ENCODE measurements at regions not wholly inside any gene's neighbourhood (a gene's known extent, or its start where the extent isn't known, plus 50 kb on each side); places are given as distances from the start of the nearest gene placed in this dataset.

DNA sequence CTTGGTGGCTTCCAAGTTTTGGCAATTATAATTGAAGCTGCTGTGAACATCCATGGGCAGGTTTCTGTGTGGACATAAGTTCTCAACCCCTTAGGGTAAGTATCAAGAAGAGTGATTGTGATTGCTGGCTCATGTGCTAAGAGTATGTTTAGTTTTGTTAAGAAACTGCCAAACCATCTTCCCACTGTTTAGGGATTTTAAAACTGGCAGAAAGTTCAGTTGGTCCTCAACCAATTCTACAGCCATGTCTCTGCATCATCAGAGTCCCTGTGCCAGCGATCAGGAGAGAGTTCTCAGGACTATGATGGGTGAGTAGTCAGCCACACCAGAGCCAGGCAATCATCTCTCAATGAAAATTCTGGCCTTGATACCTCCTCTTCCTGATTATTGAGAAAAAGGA, 193.8 kb downstream of the ZC3H11B start:
- H3K9me3 ChIP-seq (ENCODE audit: control insufficient read depth in 1 of 2, insufficient read depth in 1 of 2, low read length in 2 of 2): no peaks in the 10 kb centered on the region
- H3K4me3 Mint-ChIP-seq: no peak overlapping the region
- CTCF ChIA-PET: no interaction called here
- H3K4me1 Mint-ChIP-seq (ENCODE audit: low read depth): no peaks in the 10 kb centered on the region
- ATAC-seq (ENCODE audit: poor library complexity) (no peak), DNase-seq (no peak)
- H3K27ac Mint-ChIP-seq: no peak overlapping the region
- POLR2A ChIA-PET: no interaction called here
- no peak overlapping the region for H3K27ac ChIP-seq (ENCODE audit: low read depth in 1 of 2, low read length in 2 of 2)
- no peak for TF ChIP-seq CTCF (IDR thresholded peaks at IDR 0.05)
- H3K36me3 Mint-ChIP-seq (ENCODE audit: low read depth): no peaks in the 10 kb centered on the region
- no peaks in the 10 kb centered on the region for H3K27me3 ChIP-seq (ENCODE audit: control insufficient read depth in 1 of 2, insufficient read depth in 2 of 2, low read length in 2 of 2)
- no peaks in the 10 kb centered on the region for H3K36me3 ChIP-seq (ENCODE audit: insufficient read depth, low read length)
- no peaks in the 10 kb centered on the region for H3K27me3 Mint-ChIP-seq
- no peaks in the 10 kb centered on the region for H3K9me3 Mint-ChIP-seq
- H3K4me1 ChIP-seq (ENCODE audit: insufficient read depth, low read length): no peaks in the 10 kb centered on the region
- H3K4me3 ChIP-seq (ENCODE audit: low read length): no peak overlapping the region
- intact Hi-C loops (cut with DNase I, micrococcal nuclease): no loop called here

DNA sequence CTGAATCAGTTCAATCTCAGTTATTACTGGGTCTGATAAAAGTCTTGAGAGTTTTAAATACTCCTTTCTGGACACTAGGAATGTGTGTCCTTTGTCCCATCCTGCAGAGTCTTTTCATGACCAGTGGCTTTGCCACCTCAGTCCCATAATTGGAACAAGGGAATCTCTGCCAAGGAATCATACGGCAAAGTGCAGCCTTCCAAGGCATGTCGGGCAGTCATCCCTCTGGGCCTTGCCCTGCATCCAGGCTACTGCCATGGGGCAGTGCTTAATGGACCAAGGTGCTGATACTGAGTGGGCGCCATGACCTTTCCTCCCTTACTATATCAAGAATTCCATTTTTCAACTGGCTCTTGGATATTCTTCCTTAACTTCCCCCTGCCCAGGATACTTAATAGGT, 195.3 kb downstream of the ZC3H11B start:
- Histone ChIP-seq H3K36me3 (ENCODE audit: insufficient read depth, low read length) (no peaks in the 10 kb centered on the region), H3K4me3 (ENCODE audit: low read length) (no peak overlapping the region), H3K27ac (ENCODE audit: low read depth in 1 of 2, low read length in 2 of 2) (no peak overlapping the region), H3K27me3 (ENCODE audit: control insufficient read depth in 1 of 2, insufficient read depth in 2 of 2, low read length in 2 of 2) (no peaks in the 10 kb centered on the region), H3K9me3 (ENCODE audit: control insufficient read depth in 1 of 2, insufficient read depth in 1 of 2, low read length in 2 of 2) (no peaks in the 10 kb centered on the region), H3K4me1 (ENCODE audit: insufficient read depth, low read length) (no peaks in the 10 kb centered on the region)
- Mint-ChIP-seq H3K4me3 (no peak overlapping the region), H3K27me3 (no peaks in the 10 kb centered on the region), H3K36me3 (ENCODE audit: low read depth) (no peaks in the 10 kb centered on the region), H3K4me1 (ENCODE audit: low read depth) (no peaks in the 10 kb centered on the region), H3K9me3 (no peaks in the 10 kb centered on the region), H3K27ac (no peak overlapping the region)
- TF ChIP-seq CTCF (IDR thresholded peaks at IDR 0.05): no peak
- intact Hi-C loops (cut with DNase I, micrococcal nuclease): no loop called here
- ATAC-seq (ENCODE audit: poor library complexity) (no peak), DNase-seq (no peak)
- ChIA-PET POLR2A (no interaction called here), CTCF (no interaction called here)

DNA sequence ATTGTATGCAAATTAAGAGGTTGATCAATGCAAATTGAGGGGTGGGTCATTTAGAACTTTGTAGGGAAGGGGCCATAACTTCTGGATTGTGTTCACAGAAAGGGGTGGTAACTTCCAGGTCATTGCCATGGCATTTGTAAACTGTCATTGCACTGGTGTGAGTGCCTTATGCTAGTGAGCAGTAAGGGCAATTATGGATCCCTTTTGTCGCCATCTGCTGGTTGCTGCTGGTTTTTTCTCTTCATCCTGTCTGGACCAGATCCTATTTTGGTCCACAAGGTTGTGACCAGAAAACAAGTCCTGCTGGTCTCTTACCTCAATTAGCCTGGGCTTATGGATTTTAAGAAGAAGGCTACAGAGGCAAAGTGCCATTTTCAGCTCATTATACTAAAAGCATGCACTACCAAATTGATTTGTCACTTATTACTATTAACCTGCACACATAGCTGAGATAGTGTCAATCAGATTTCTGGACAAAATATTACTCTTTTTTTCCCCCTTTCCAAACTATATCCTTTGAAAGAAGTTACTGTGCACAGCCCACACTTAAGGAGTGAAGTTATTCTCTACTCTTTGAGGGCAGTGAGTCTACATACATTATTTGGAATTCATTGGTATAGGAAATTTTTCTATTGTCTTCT, 196.2 kb downstream of the ZC3H11B start:
- H3K27ac ChIP-seq (ENCODE audit: low read depth in 1 of 2, low read length in 2 of 2): no peak overlapping the region
- H3K36me3 ChIP-seq (ENCODE audit: insufficient read depth, low read length): no peaks in the 10 kb centered on the region
- TF ChIP-seq CTCF (IDR thresholded peaks at IDR 0.05): peak; percentile 75
- Mint-ChIP-seq H3K4me3 (no peak overlapping the region), H3K9me3 (no peaks in the 10 kb centered on the region), H3K36me3 (ENCODE audit: low read depth) (no peaks in the 10 kb centered on the region), H3K27me3 (no peaks in the 10 kb centered on the region), H3K27ac (no peak overlapping the region), H3K4me1 (ENCODE audit: low read depth) (no peaks in the 10 kb centered on the region)
- peak; percentile 29 for ATAC-seq (ENCODE audit: poor library complexity)
- no peaks in the 10 kb centered on the region for H3K4me1 ChIP-seq (ENCODE audit: insufficient read depth, low read length)
- POLR2A ChIA-PET: no interaction called here
- H3K27me3 ChIP-seq (ENCODE audit: control insufficient read depth in 1 of 2, insufficient read depth in 2 of 2, low read length in 2 of 2): no peaks in the 10 kb centered on the region
- H3K4me3 ChIP-seq (ENCODE audit: low read length): no peak overlapping the region
- intact Hi-C loops (cut with DNase I, micrococcal nuclease): loop anchor here (1.0 kb wide), 1 partner anchor 1086 kb away; no protein-coding TSS in a partner anchor
- CTCF ChIA-PET: no interaction called here
- no peaks in the 10 kb centered on the region for H3K9me3 ChIP-seq (ENCODE audit: control insufficient read depth in 1 of 2, insufficient read depth in 1 of 2, low read length in 2 of 2)
- DNase-seq: peak; percentile 19 to 59 (median 37)
